ENCODE measurements at regions not wholly inside any gene's neighbourhood (a gene's known extent, or its start where the extent isn't known, plus 50 kb on each side); places are given as distances from the start of the nearest gene placed in this dataset.

GRCh38 chr2:241975593-241976284, 106.2 kb downstream of the RTP5 start:
- TF ChIP-seq CTCF (IDR thresholded peaks at IDR 0.05) (no peak), POLR2A (IDR thresholded peaks at IDR 0.05) (no peak), EP300 (IDR thresholded peaks at IDR 0.05) (no peak), POLR2AphosphoS5 (IDR thresholded peaks at IDR 0.05) (no peak)
- Histone ChIP-seq H3K27ac (no peak overlapping the region), H3K4me3 (no peak overlapping the region), H3K4me1 (no peaks in the 10 kb centered on the region), H3K36me3 (no peaks in the 10 kb centered on the region), H3K9me3 (peaks cover 3% of the 10 kb centered on the region), H3K27me3 (no peaks in the 10 kb centered on the region)
- WGBS, result 46% methylated on average over 9 of the region's 9 CpGs
- DNase-seq (ENCODE audit: low spot score in 2 of 2), result peak in 1 of 2 donors; percentile 67

- Histone ChIP-seq H3K36me3 (no peaks in the 10 kb centered on the region), H3K9me3 (peaks cover 3% of the 10 kb centered on the region), H3K4me1 (no peaks in the 10 kb centered on the region), H3K4me3 (no peak overlapping the region), H3K27me3 (no peaks in the 10 kb centered on the region), H3K27ac (no peak overlapping the region)
- peak; percentile 20 to 21 for DNase-seq (ENCODE audit: low spot score in 2 of 2)
- WGBS, result 81% methylated on average over 12 of the region's 12 CpGs
- no peak for TF ChIP-seq POLR2A (IDR thresholded peaks at IDR 0.05)
- no peak for TF ChIP-seq CTCF (IDR thresholded peaks at IDR 0.05)
- no peak for TF ChIP-seq POLR2AphosphoS5 (IDR thresholded peaks at IDR 0.05)
- TF ChIP-seq EP300 (IDR thresholded peaks at IDR 0.05), result no peak
Observed at GRCh38 chr2:241976296-241976695, 106.8 kb downstream of the RTP5 start.

GRCh38 chr2:241977557-241978300, 108.2 kb downstream of the RTP5 start:
- H3K4me1 ChIP-seq, result no peaks in the 10 kb centered on the region
- H3K27me3 ChIP-seq, result no peaks in the 10 kb centered on the region
- WGBS, result 93% methylated on average over 14 of the region's 14 CpGs
- DNase-seq (ENCODE audit: low spot score in 2 of 2), result peak in 1 of 2 donors; percentile 55
- H3K27ac ChIP-seq, result no peak overlapping the region
- H3K9me3 ChIP-seq, result peaks cover 3% of the 10 kb centered on the region
- H3K36me3 ChIP-seq, result no peaks in the 10 kb centered on the region
- H3K4me3 ChIP-seq, result no peak overlapping the region
- TF ChIP-seq POLR2AphosphoS5 (IDR thresholded peaks at IDR 0.05) (no peak), CTCF (IDR thresholded peaks at IDR 0.05) (no peak)

- TF ChIP-seq POLR2A (IDR thresholded peaks at IDR 0.05) (no peak), POLR2AphosphoS5 (IDR thresholded peaks at IDR 0.05) (no peak), CTCF (IDR thresholded peaks at IDR 0.05) (no peak), EP300 (IDR thresholded peaks at IDR 0.05) (no peak)
- Histone ChIP-seq H3K27me3 (no peaks in the 10 kb centered on the region), H3K27ac (no peak overlapping the region), H3K9me3 (peaks cover 3% of the 10 kb centered on the region), H3K4me1 (no peaks in the 10 kb centered on the region), H3K4me3 (no peak overlapping the region), H3K36me3 (no peaks in the 10 kb centered on the region)
- WGBS, result 92% methylated on average over 1 of the region's 1 CpG
- DNase-seq (ENCODE audit: low spot score in 2 of 2), result peak in 1 of 2 donors; percentile 12
Observed at GRCh38 chr2:241978670-241979069, 109.1 kb downstream of the RTP5 start.

- no peak for DNase-seq (ENCODE audit: low spot score in 2 of 2)
- TF ChIP-seq EP300 (IDR thresholded peaks at IDR 0.05) (no peak), CTCF (IDR thresholded peaks at IDR 0.05) (no peak), POLR2AphosphoS5 (IDR thresholded peaks at IDR 0.05) (no peak), POLR2A (IDR thresholded peaks at IDR 0.05) (no peak)
- 87% methylated on average over 4 of the region's 6 CpGs for WGBS
- no peaks in the 10 kb centered on the region for H3K4me1 ChIP-seq
- peaks cover 3% of the 10 kb centered on the region for H3K9me3 ChIP-seq
- no peak overlapping the region for H3K4me3 ChIP-seq
- H3K27me3 ChIP-seq, result no peaks in the 10 kb centered on the region
- no peak overlapping the region for H3K27ac ChIP-seq
- H3K36me3 ChIP-seq, result no peaks in the 10 kb centered on the region
Observed at GRCh38 chr2:241980193-241980592, 110.7 kb downstream of the RTP5 start.

Measured in suprapubic skin (tissue), 4 donors.